GM18867 (cell line): ENCODE measurements at regions not wholly inside any gene's neighbourhood (a gene's known extent, or its start where the extent isn't known, plus 50 kb on each side); places are given as distances from the start of the nearest gene placed in this dataset.

ENCODE experiments used
- ATAC-seq: cut with Tn5 transposase; IDR thresholded peaks from one replicate; pipeline ENCODE4 v1.9.1; 2021; ENCODE audit warnings: mild to moderate bottlenecking, moderate library complexity; ENCODE audit not compliant: unreplicated experiment

- no peak for ATAC-seq
Measured at GRCh38 chr20:60808003-60808672, 443.9 kb upstream of the CDH4 start.

- ATAC-seq = no peak
Measured at GRCh38 chr20:60808701-60809100, 443.4 kb upstream of the CDH4 start.

- no peak for ATAC-seq
Measured at GRCh38 chr20:60810561-60810960, 441.5 kb upstream of the CDH4 start.

DNA sequence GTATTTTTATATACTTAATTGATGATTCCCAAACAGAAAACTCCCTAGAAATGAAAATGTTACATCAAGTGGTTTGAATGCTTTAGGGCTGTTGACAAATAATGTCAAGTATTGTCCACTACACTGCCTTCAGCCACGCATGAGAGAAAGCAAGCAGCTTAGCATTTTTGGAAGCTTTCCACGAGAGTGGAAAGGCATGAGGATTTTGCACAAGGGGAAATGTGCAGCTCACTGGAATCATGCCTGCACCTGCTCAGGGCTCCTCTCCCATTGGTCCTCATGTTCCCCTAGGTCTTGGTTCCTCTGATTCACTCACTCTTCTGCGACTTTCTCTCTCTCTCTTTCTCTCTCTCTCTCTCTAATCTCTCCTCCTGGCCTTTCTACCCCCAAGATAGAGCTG, 439.5 kb upstream of the CDH4 start:
- no peak for ATAC-seq

DNA sequence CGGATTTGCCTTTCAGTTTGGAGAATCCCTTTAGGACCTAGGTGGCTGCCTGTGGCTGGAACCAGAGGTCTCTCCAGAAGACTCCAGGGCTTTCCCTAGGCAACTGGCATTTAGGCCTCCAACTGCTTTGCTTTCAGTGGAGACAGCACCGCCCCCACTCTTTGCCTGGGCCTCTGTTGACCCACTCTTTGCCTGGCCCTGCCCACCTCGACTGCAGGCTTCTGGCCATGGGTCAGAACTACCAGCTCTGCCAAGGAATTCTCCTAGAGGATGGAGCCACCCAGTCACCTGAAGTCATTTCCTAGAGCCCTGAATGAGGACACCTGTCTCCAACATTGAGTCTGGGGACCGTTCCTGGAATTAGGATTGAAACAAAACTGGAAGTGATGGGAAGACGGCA, 439.0 kb upstream of the CDH4 start:
- ATAC-seq = no peak

DNA sequence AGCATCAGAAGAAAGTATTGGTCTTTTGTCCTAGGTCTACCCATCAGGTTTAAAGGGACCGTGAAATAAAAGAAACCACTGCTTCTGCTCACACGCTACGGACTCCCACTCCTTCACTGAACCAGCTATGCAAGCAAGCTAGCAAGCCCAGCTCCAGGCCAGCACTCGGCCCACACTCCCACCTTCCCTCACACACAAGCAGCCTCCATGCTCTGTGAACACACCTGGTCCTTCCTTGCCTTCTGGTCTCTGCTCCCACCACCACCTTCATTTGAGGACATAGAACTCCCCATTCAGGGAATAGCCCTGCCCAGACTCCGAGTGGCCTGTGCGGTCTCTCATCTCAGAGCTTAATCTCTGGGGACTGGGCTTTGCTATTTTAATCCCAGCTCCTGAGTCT, 436.4 kb upstream of the CDH4 start:
- ATAC-seq = no peak

- ATAC-seq = no peak
Measured at GRCh38 chr20:60816901-60817300, 435.2 kb upstream of the CDH4 start.

DNA sequence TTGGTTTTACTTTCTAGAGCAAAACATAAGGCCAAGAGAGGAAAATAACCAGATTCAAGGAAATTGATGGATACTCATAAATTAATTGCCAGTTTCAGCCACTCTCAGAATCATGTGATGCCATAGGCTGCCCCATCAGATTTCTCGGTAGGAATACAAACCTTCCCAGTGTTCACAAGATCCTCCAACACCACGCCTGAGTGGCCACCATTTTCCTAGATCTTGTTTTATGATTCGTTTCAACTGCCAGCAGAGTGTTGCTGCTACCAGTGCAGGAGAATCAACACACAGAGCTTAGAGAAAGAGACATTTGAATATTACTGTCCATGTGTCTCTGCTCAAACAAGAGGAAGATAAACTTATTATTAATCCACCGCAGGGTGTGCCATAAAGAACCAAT, 434.2 kb upstream of the CDH4 start:
- no peak for ATAC-seq

DNA sequence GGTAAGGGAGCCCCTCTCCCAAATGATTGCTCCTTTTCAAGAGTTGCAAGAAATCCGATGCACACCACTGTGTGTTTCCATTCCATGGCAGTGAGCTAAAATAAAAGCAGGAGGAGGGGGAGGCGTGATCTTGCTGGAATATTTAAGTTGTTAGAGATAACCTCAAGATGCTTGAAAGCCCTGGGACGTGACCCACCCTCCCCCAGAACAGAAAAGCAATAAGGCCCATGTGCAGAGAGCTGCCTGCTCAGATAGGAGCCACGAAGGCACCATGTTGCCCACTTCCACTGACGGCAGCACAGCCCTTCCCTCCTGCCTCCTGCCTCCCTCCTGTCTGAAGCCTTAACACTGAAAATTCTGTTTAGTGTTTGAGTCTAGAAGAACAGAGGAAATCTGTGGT, 432.6 kb upstream of the CDH4 start:
- no peak for ATAC-seq

GRCh38 chr20:60820149-60820548, 431.9 kb upstream of the CDH4 start:
- no peak for ATAC-seq

DNA sequence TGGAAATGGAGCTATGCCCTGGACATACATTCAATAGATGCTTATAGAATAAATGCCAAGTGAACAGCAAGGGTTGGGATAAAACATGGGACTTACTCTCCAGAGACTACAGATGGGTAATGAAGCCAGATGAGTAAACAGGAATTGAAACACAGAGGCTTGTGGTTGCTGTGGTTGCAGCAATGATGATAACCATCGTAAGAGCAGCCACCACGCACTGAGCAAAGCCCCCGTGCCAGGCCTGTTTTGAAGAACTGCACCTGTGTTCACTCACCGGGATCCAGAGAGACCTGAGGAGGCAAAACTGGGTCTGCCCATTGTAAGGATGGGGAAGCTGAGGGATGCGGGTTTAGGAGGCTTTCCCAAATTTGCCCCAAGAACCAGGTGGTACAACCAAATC, 431.1 kb upstream of the CDH4 start:
- ATAC-seq = no peak

DNA sequence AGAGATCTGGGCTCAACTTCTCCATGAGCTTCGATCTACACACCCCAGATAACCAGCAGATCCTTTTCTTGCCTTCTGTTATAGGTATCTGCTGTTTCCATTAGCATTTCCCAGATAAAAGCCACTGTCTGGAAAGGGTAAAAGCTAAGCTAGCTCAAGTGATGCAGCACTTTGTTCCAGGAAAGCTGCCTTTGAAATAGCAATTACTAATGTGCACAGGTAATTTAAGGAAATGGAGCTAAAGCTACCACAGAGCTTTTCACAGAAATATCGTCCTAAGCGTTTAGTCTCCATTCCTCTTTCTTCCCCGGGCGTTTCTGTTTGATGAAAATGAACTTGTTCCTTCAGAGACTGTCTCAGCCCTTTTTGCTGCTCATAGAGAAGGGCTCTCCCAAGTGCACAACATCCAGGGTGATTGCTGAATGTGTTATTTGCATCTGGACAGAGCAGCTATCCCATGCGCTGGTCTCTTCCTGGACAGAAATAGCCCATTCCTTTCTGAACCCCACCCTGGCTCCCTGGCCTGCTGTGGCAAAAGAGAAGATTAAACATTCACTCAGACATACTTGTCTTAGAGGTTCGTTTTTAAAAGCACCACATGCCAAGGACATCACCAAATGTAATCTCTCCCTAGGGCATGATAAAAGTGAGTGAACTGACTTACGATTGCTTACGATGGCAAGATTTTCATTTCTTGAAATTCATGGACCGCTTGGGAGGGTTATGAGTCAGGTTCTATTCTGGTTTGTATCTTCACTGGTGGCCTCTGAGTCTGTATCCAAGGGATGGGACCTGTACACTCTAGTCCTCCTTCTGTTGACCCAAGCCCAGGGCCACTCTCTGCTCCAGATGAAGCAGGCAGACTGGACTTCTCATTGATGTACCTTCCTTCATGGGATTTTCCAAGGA, 429.1 kb upstream of the CDH4 start:
- ATAC-seq = no peak

- ATAC-seq = no peak
Measured at GRCh38 chr20:60835876-60836275, 416.2 kb upstream of the CDH4 start.

DNA sequence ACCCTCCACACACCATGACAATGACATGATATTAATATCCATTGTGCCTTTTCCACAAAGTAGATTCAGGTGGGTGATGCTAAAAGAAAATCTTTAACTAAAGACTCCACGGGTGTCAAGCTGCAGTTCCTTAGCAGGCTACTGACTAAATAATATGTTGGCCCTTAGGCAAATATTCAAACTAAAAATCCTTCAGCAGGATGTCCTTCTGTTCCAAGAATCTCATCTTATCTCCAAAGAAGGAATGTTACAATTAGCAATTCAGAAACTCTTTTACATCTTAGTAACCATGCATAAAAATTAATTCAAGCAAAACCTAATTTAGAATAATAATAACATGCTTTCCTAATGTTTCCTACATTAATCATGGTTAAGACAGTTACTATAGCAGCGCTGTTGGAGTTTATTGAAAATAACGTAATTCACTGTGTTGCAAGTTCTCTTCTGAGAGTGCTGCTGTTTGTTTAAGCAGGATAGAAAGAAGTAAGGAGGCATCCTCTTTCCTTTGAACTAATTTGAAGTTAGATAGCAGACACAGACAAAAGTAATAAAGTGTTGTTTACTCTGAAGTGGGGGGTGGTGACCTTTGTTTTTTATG, 414.8 kb upstream of the CDH4 start:
- no peak for ATAC-seq

GRCh38 chr20:60838297-60838696, 413.8 kb upstream of the CDH4 start:
- no peak for ATAC-seq

- no peak for ATAC-seq
Measured at GRCh38 chr20:60840971-60841370, 411.1 kb upstream of the CDH4 start.

- ATAC-seq = no peak
Measured at GRCh38 chr20:60845146-60845545, 406.9 kb upstream of the CDH4 start.

GRCh38 chr20:60851826-60852704, 400.0 kb upstream of the CDH4 start:
- no peak for ATAC-seq

GRCh38 chr20:60857708-60858107, 394.4 kb upstream of the CDH4 start:
- ATAC-seq = no peak

- ATAC-seq = no peak
Measured at GRCh38 chr20:60862601-60863000, 389.5 kb upstream of the CDH4 start.

DNA sequence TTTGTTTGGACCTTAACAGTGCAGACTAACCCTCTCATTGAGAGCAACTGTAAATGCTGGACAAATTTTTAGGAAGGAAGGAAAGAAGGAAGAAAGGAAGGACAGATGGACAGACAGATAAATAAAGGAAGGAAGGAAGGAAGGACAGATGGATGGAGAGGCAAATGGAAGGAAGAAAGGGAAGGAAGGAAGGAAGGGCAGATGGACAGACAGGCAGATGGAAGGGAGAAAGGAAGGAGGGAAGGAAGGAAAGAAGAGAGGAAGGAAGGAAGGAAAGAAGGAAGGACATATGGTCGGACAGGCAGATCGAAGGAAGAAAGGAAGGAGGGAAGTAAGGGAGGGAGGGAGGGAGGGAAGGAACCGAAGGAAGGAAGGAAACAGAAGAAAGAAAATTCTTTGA, 388.5 kb upstream of the CDH4 start:
- no peak for ATAC-seq
